ENCODE measurements at regions not wholly inside any gene's neighbourhood (a gene's known extent, or its start where the extent isn't known, plus 50 kb on each side); places are given as distances from the start of the nearest gene placed in this dataset.

GRCh38 chr13:65733110-65733509 lies 1497.0 kb downstream of the PCDH9 start:
- TF ChIP-seq ZFX (IDR thresholded peaks at IDR 0.05) (no peak), CTCF (conservative IDR thresholded peaks at IDR 0.05) (no peak)

GRCh38 chr13:65727070-65727469 lies 1503.1 kb downstream of the PCDH9 start:
- TF ChIP-seq CTCF (conservative IDR thresholded peaks at IDR 0.05) (no peak), ZFX (IDR thresholded peaks at IDR 0.05) (no peak)

More at GRCh38 chr13:65733110-65733509, 1497.0 kb downstream of the PCDH9 start:
- no peak overlapping the region for H3K27ac ChIP-seq

GRCh38 chr13:65725006-65725405 lies 1505.1 kb downstream of the PCDH9 start:
- no peak overlapping the region for H3K27ac ChIP-seq
- TF ChIP-seq ZFX (IDR thresholded peaks at IDR 0.05), result no peak
- no peak for TF ChIP-seq CTCF (conservative IDR thresholded peaks at IDR 0.05)

More at GRCh38 chr13:65727070-65727469, 1503.1 kb downstream of the PCDH9 start:
- no peak overlapping the region for H3K27ac ChIP-seq

GRCh38 chr13:65724226-65724625 lies 1505.9 kb downstream of the PCDH9 start:
- TF ChIP-seq CTCF (conservative IDR thresholded peaks at IDR 0.05), result no peak
- TF ChIP-seq ZFX (IDR thresholded peaks at IDR 0.05), result no peak
- H3K27ac ChIP-seq, result no peak overlapping the region

- no peak for TF ChIP-seq ZFX (IDR thresholded peaks at IDR 0.05)
- TF ChIP-seq CTCF (conservative IDR thresholded peaks at IDR 0.05), result no peak
- H3K27ac ChIP-seq, result no peak overlapping the region
These were observed 1507.6 kb downstream of the PCDH9 start for GRCh38 chr13:65722506-65722905.

GRCh38 chr13:65719831-65720230 lies 1510.3 kb downstream of the PCDH9 start:
- no peak for TF ChIP-seq CTCF (conservative IDR thresholded peaks at IDR 0.05)
- TF ChIP-seq ZFX (IDR thresholded peaks at IDR 0.05), result no peak
- no peak overlapping the region for H3K27ac ChIP-seq

GRCh38 chr13:65710514-65710913 lies 1519.6 kb downstream of the PCDH9 start:
- H3K27ac ChIP-seq, result no peak overlapping the region
- TF ChIP-seq ZFX (IDR thresholded peaks at IDR 0.05) (no peak), CTCF (conservative IDR thresholded peaks at IDR 0.05) (no peak)

Measured in C4-2B (cell line).